Mesothelial cell of epicardium (in vitro differentiated cells): ENCODE measurements at regions not wholly inside any gene's neighbourhood (a gene's known extent, or its start where the extent isn't known, plus 50 kb on each side); places are given as distances from the start of the nearest gene placed in this dataset.

Source experiments
- DNase-seq, 2 experiments: peaks; one replicate each; pipeline ENCODE4 v3.0.0; 2021; ENCODE audit warnings: low spot score in 2 of 2; ENCODE audit not compliant: unreplicated experiment in 2 of 2
- H3K27ac Mint-ChIP-seq: 2 replicates; pipeline ENCODE4 v1.8.0; 2021; ENCODE audit warnings: mixed read lengths
- H3K27me3 Mint-ChIP-seq: 2 replicates; pipeline ENCODE4 v1.8.0; 2021; ENCODE audit warnings: low read depth, mixed read lengths
- H3K36me3 Mint-ChIP-seq: 2 replicates; pipeline ENCODE4 v1.8.0; 2021; ENCODE audit warnings: mixed read lengths
- H3K4me1 Mint-ChIP-seq: 2 replicates; pipeline ENCODE4 v1.8.0; 2021; ENCODE audit warnings: mixed read lengths
- H3K4me3 Mint-ChIP-seq: 2 replicates; pipeline ENCODE4 v1.8.0; 2021; ENCODE audit warnings: mild to moderate bottlenecking, moderate library complexity, mixed read lengths
- H3K9me3 Mint-ChIP-seq: 2 replicates; pipeline ENCODE4 v1.8.0; 2021; ENCODE audit warnings: mixed read lengths
- CTCF ChIP-seq: fragments of 200-600 bp; sonication (generic); IDR thresholded peaks from one replicate; pipeline ENCODE4 v1.5.0; 2021; ENCODE audit warnings: antibody characterized with exemption; ENCODE audit not compliant: unreplicated experiment

DNA sequence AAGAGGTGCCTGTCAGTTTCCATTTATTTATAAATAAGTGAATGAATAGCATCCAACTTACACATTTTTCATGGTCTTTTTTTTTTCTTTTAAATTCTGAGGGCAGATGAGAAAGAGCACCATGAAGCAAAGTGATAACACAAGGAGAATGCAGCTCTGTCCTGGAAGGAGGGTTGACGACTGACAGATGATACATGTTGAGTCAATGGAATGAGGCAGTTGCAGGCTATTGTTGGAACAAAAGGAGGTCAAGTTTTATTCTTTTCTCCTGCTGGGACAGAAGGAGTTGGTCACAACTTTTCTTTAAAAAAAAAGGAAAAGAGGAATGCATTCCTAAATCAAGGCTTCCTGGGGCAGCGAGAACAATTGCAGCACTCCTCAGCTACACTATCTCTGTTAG is 119.9 kb upstream of the PLEKHG7 start:
- DNase-seq: no peak
- H3K27me3 Mint-ChIP-seq: no peaks in the 10 kb centered on the region
- H3K27ac Mint-ChIP-seq: no peak overlapping the region
- H3K4me1 Mint-ChIP-seq: no peaks in the 10 kb centered on the region
- peaks cover 14% of the 10 kb centered on the region for H3K9me3 Mint-ChIP-seq
- no peak overlapping the region for H3K4me3 Mint-ChIP-seq
- no peaks in the 10 kb centered on the region for H3K36me3 Mint-ChIP-seq
- no peak for TF ChIP-seq CTCF

DNA sequence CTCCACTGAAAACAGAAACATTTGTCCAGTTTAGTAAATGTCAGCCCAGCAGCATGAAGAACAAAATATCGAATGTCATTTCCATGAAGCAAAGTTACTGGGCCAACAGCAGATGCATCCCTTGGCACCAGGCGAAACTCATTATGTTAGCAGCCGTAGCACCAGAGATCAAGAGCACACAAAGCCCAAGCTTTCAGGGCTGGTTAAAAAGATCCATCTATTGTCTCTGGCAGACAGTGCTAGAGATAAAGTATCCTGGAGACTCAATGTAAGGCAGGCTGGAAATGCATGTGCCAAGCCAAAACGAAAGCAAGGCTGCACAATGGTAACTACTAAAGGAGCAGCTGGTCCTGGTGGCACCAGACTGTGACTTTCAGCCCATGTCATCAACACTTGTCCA is 120.3 kb upstream of the PLEKHG7 start:
- Mint-ChIP-seq H3K4me1 (no peaks in the 10 kb centered on the region), H3K27ac (no peak overlapping the region), H3K27me3 (no peaks in the 10 kb centered on the region), H3K4me3 (no peak overlapping the region), H3K36me3 (no peaks in the 10 kb centered on the region), H3K9me3 (peaks cover 14% of the 10 kb centered on the region)
- TF ChIP-seq CTCF: no peak
- DNase-seq: no peak

DNA sequence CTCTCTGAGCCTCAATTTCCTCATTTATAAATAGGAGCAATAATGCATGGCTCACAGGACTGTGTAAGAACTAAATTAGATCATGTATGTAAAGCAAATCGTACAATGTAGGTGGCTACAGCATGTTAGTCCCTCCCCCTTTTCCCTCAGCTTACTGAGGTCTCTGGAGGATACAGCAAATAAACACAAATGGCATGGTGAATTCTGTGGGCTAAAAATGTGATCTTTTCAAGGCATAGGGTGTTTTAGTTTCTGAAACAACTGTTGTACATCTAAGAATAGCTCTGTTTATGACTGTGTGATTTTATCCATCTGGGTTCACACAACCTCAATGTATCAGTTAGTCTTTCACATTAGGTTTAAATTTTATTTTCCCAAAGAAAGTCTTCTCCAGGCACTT is 121.2 kb upstream of the PLEKHG7 start:
- DNase-seq: no peak
- no peaks in the 10 kb centered on the region for H3K27me3 Mint-ChIP-seq
- H3K36me3 Mint-ChIP-seq: no peaks in the 10 kb centered on the region
- H3K9me3 Mint-ChIP-seq: peaks cover 14% of the 10 kb centered on the region
- H3K27ac Mint-ChIP-seq: no peak overlapping the region
- no peaks in the 10 kb centered on the region for H3K4me1 Mint-ChIP-seq
- TF ChIP-seq CTCF: no peak
- no peak overlapping the region for H3K4me3 Mint-ChIP-seq

DNA sequence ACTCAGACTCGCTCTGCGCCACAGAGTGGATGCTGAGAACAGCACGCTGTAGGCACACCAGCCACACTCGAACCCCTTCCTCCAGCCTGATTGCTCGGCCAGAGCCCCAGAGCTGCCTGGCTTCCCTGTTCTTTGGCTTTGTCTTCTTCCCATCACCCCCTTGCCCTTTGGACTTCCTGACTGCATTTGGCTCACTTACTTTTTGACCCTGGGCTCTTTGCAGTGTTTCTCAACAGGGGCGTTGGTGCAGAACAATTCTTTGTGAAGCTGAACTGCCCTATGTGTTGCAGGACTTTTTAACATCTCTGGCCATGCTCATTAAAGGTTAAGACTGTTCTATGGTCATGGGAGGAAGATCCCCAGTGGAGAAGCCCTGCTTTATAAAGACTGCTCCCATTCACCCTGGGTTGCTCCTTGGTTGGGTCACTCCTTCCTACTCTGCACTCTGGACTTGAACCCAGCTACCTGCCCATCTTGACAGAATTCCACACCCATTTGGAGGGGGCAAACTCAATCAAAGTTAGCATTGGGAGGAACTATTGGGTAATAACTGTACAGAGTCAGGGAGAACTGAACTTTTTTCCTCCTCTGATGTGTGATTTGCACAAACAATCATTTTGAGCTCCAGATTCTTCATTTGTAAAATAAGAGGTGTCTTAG is 127.7 kb upstream of the PLEKHG7 start:
- Mint-ChIP-seq H3K27ac (no peak overlapping the region), H3K4me1 (no peaks in the 10 kb centered on the region), H3K4me3 (no peak overlapping the region), H3K27me3 (no peaks in the 10 kb centered on the region), H3K9me3 (no peaks in the 10 kb centered on the region), H3K36me3 (no peaks in the 10 kb centered on the region)
- no peak for DNase-seq
- no peak for TF ChIP-seq CTCF

GRCh38 chr12:92574051-92574783 is 128.6 kb upstream of the PLEKHG7 start:
- peak; percentile 23 for TF ChIP-seq CTCF
- no peaks in the 10 kb centered on the region for H3K36me3 Mint-ChIP-seq
- H3K9me3 Mint-ChIP-seq: no peaks in the 10 kb centered on the region
- H3K4me3 Mint-ChIP-seq: no peak overlapping the region
- no peak overlapping the region for H3K27ac Mint-ChIP-seq
- no peak for DNase-seq
- no peaks in the 10 kb centered on the region for H3K4me1 Mint-ChIP-seq
- no peaks in the 10 kb centered on the region for H3K27me3 Mint-ChIP-seq
